Stimulated activated CD8-positive, alpha-beta memory T cell treated with anti-CD3 and anti-CD28 coated beads, Interleukin-2, amount 100 ng/mL, for 48 hours (primary cell): ENCODE measurements at regions not wholly inside any gene's neighbourhood (a gene's known extent, or its start where the extent isn't known, plus 50 kb on each side); places are given as distances from the start of the nearest gene placed in this dataset.
"Not testable (repeated sequence)": the region's sequence is repeated elsewhere in the genome, so short reads cannot be mapped to it uniquely, and the experiment has no call there.

Experiments
- DNase-seq, 2 donors: peaks; one replicate each; pipeline ENCODE4 v3.0.0-alpha.2; 2020; ENCODE audit warnings: low read depth in 2 of 2

DNA sequence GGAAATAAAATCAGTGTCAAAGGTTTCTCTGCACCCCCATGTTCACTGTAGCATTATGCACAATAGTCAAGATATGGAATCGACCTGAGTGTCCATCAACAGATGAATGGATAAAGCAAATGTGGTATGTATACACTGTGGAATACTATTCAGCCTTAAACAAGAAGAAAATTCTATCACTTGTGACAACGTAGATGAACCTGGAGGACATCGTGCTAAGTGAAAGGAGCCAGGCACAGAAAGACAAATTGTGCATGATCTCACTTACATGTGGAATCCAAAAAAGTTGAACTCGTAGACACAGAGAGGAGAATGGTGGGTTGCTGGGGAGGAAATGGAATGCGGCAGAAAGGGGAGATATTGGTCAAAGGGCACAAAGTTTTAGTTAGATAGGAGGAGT lies 136.3 kb upstream of the ESR1 start:
- DNase-seq, result no peak

DNA sequence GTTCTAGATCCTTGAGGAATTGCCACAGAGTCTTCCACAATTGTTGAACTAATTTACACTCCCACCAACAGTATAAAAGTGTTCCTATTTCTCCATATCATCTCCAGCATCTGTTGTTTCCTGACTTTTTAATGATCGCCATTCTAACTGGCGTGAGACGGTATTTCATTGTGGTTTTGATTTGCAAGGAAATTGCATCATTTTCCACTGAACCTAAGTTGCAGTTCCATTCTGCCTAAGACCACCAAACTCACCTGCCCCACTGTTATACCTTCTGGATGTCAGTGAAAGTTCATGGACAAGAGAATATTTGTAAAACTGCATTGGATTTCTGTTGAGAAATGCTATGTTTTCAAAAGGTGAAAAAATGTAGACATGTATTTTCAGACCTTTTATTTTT lies 132.9 kb upstream of the ESR1 start:
- no peak for DNase-seq

DNA sequence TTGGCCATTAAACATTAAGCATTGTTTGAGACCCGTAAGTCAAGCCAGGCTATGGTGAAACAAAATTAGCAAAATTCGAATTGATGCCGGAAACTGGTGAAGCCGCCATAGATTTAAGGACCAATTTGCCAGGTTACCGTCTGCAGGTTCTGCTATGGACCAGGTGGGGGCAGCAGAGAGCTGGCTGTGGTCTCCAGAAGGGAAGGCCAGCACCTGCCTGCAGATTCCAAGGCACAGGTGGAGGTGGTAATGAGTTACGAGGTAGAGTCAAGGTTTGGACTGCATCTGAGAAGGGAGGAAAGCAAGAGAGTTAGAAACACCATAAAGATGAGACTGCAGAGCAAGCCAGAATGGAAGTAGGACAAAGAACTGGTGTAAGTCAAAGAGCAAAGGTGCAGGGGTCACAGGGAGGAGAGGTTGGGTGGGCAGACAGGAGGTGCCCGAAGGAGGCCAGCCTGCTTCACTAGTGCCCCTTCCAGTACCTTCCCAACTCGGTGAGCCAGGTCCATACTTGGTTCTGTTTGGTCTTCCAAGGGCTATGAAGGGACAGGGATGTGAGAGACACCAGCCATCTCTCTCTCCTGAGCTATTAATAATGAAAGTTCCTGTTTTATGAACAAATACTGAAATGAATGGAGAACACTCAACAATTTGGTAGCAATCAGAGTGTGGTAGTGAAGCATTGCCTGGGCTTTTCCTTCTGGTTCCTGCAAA lies 131.6 kb upstream of the ESR1 start:
- DNase-seq, result peak in 1 of 2 donors; percentile 31

DNA sequence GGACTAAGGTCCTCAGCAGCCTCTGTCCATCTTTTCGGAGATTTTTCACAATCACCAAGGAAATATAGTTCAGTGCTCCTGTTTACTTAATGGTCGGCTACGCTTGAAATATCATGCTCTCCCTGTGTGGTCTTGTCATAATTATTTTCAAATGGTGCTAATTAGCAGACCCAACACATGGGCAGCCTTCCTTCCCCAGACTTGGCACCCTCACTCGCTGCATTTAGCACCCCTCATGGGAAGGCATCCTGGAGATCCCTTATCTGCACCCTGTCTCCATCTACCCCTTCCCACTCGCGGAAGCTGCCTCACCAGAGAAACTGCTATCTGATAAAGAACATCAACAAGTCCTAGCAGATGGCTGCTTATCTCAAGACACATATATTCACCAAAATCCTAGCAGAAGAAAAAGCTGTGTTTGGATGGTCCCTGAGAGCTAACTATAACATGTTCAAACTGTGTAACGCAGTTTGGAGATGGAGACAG lies 131.0 kb upstream of the ESR1 start:
- DNase-seq, result no peak

DNA sequence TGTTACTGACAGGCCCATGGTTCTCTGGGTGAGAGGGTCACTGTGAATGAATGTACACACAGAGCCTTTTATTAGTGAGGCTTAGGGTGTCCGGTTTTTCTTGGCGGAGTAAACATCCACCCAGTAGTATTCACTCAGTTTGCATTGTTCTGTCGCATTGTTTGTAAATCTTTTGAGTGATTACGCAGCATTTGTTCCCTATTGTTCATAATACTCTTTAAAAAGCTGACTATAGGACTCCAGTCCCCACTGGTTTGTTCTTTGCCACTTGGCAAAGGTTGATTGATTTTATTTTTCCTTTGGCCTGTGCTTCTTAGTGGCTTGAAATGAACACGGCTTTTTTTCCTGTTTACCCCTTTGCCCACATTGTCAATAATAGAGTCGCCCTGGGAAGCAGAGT lies 130.1 kb upstream of the ESR1 start:
- DNase-seq, result no peak

DNA sequence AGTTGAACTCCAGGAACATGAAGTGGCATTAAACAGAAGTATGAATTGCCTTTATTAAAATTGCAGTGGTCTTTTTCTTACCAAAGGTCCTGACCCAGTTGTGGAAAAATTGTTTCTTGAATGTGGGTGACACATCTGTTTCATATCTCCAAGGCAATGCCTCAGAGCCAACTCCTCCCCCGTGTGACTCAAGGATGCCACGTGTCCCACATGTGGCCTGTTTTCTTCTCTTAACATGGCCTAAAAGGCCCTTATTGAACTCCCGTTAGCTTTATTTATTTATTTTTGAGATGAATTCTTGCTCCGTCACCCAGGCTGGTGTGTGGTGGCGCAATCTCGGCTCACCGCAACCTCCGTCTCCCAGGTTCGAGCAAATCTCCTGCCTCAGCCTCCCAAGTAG lies 128.4 kb upstream of the ESR1 start:
- peak in 1 of 2 donors; percentile 18 for DNase-seq

DNA sequence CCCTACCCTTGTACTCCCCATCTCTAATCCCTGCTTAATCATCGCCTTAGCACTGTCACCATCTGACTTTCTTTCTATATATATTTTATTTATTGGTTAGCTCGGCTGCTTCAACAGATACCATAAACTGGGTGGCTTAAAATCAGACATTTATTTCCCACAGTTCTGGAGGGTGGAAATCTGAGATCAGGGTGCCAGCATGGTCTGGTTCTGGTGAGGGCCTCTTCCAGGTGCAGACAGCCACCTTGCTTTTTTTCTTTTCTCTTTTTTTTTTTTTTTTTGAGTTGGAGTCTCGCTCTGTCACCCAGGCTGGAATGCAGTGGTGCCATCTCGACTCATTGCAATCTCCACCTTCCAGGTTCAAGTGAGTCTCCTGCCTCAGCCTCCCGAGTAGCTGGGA lies 127.5 kb upstream of the ESR1 start:
- no peak for DNase-seq

DNA sequence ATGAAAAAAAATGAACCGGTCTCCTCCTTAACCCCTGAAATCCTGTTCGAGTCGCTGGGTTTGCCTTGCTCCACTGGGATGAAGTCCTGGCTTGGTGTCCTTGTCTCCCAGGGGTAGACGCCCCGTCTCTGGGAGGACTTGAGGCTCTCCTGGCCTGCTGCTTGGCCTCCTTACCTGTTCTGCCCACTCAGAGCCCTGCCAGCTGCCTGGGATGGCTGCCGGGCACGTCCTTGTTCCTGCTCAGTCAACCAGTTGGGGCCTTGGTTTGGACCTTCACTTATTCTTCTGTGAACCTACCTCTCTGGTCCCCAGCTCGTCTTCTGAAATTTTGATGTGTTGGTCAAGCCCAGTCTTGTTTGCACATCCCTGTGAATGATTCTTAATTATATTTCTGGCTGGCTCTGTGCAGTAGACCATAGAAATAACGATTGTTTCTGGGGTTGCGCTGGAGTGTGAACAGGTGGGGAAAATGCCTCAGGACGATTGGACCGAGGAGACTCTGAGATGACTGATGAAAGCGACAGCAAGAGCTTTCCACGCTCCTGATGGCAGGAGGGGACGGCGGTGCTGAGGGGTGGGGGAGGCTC lies 126.5 kb upstream of the ESR1 start:
- DNase-seq, result no peak

DNA sequence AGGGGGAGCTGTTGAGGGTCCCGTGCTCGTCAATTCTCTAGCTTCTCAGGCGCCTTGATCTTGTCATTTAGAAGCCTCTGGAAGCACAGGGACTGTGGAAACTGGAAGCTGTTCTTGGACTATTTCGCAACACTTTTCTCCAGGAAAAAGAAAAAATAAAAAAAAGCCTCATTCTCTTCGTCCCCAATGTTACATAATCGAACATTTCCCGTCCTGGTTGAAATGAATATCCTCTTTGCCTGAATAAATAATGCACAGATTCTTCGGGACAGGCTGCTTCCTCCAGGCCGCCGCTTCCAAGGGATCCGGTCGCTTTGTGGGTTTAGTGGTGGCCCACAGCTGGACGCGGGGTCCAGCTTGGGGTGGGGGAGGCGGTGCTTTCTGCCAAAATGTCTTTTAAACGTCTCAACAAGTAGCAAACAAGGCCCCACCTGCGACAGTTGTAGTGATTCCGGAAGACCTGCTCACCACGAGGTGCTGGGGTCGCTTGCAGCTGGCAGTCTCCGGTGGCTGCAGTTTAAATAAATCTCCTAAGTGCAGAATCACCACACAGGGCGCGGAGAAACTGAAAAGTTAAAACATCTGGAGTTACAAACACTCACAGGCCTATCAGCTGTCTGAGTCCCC lies 125.9 kb upstream of the ESR1 start:
- no peak for DNase-seq

DNA sequence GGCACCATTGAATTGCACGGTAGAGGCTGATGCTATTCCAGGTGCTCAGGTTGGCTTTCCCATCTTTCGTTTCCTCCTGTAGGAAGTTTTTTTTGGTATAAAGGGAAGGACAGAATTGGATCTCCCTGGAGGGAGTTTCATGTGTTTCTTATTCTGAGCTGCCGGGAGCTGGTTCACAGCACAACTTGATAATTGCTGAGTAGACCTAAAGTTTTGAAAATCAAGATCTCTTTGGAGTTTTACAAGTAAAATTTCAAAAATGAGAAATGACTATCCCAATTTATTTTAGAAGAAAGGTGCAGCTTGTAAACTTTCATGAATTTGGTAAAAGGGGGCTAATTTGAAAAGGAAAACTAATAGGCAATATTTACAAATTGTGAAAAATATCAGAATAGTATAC lies 125.2 kb upstream of the ESR1 start:
- DNase-seq, result no peak

DNA sequence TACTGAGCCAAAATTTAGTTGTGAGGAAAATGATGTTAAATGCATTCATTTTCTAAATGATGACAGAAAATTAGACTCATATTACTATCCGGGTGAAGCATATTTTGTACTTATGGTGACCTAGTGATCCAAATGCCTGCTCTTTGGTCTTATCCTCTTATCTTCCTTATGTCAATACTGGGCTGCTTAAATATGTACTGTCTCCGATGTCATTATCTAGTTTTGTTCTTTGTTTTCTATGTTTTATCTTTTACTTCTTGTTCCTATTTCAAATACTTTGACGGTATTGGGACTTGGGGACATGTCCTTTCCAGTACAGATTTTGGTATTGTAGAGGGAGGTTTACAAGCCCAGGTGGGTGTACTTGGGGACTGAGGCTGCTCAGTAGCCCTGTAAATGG lies 124.6 kb upstream of the ESR1 start:
- no peak for DNase-seq

DNA sequence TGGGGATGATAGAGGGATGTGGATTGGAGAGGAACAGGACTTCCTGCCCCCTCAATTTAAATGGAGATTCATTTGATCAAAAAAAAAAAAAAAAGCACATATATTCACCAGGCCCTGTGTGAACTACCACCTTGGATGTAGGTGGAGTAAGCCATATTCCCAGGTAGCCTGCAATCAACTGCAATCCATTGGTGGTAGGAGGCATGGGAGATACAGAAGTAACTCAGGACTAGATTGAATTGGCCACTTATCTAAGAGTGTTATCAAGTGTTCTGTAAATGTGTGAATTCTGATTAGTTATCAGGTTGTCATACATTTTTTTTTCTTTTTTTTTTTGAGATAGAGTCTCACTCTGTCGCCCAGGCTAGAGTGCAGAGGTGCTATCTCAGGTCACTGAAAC lies 124.1 kb upstream of the ESR1 start:
- no peak for DNase-seq

DNA sequence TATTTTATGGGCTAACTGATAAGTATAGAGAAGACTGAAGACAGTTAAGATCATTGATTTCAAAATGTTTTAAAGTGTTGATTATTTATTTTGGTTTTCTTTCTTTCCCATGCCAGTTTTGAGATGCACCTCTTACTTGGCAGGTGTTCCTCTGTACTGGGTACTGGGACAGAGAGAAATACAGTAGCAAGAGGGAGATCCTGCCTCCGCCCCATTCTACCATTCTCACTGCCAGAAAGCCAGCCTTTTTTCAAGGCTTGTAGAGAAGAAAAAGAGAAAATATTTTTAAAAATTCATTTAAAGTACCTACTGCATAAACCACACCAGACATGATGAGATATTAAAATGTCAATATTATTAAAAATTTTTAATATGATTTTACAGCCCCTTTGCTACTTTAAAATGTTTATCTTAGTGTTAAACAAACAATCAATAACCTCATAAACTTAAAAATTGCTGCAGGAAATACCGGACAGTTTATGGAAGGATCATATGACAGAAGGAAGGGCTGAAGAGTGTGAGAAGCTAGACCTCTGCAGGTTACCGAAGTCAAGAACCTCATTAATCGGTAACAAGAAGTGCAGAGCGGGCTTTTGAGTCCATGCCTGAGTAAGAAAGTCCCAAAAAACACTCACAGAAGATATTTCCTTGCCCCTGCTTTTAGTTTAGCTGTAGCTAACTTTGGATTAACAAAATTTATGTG lies 117.8 kb upstream of the ESR1 start:
- DNase-seq, result no peak

DNA sequence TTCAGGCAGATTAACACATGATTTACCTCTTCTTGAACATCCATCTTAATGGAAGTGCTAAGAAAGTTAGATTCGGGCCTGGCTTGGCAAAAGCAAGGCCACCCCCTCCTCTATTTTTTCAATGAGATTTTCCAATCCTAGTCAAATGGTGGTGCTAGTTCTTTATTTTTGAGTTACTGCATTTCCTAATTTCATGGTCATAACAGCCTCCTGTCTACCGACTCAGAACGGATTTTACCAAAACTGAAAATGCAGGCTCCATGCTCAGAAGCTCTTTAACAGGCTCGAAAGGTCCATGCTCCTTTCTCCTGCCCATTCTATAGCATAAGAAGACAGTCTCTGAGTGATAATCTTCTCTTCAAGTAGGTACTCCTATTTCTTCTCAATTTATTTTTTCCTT lies 117.2 kb upstream of the ESR1 start:
- no peak for DNase-seq

DNA sequence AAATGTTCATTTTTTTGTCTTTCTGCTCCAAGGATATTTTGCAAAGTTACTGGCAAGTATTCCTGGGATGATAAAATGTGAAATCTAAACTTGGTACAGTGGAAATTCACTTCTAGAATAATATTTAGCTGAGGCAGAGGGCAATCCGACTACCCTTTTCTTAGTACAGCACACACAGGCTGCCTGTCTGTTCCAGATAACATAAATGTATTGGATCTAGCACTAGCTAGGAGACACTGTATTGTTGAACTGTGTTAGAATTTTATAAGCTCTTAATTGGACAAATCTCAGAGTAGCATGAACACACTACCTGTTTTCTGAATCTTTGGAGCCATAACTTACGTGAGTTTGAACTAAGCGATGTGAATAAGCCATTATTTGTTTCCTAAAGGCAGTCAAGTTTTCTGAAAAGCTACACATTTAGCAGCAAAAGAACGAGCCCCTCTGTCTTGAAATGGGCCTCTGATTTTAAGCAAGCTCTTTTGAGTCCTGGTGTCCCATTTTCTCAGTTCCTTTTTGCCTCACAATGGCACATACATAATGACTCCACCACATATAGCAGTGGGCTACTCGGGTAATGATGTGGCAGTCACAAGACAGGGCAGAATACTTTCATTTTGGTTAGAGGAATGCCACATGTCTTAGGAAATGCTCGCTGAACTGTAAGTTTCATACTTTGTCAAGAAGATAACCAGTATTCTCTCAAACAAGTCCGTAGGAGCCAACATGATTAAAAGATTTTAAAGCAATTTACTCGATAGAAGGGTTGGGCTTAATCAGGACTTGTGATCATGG lies 116.5 kb upstream of the ESR1 start:
- DNase-seq, result no peak

DNA sequence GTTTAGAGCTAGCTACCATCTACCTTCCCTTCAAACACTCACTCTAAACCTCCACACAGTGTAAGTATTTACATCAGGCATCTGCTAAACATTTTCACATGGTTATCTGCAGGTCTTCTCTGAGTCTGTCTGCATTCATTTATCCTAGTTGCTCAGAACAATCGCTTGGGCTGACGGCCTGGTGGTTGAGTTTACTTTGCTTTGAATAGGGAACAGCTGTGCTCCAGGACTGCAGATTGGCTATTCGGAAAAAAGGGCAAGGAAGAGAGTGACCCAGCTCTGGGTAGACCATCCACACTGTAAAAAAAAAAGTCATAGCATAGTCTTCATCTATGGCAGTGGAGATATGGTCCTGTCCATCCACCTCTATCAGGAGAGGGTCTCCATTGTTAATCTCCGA lies 115.3 kb upstream of the ESR1 start:
- no peak for DNase-seq

DNA sequence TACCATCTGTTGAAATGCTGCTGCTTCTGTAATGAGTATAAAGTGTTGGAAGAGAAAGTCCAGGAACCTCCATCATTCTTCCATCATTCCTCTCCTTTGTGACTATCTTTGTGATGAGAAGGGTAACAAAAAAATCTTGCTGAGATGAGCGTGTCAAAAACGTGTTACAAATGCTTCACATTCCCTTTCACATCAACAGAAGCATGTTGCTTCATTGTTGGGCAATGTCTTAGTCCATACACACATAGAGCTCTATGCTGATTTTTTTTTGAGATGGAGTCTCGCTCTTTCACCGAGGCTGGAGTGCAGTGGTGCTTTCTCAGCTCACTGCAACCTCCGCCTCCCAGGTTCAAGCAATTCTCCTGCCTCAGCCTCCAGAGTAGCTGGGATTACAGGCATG lies 114.1 kb upstream of the ESR1 start:
- no peak for DNase-seq

DNA sequence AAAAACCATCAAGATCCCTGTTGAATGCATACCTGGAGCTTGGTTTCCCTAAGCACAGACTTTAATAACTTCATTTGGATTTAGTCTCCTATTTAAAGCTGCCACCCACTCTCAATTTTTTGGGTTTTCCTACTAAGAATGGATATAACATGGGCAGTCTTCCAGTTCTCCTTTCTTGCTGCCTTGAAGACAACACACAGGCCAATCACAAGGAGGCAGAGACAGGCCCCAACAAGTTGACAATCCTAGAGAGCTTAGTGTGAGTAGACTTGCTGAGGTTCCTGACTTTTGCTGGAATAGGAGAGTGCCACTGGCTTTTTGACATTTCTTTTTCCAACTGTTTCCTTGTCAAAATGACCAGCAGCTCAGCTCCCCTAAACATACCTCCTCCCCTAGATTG lies 112.3 kb upstream of the ESR1 start:
- DNase-seq, result no peak

DNA sequence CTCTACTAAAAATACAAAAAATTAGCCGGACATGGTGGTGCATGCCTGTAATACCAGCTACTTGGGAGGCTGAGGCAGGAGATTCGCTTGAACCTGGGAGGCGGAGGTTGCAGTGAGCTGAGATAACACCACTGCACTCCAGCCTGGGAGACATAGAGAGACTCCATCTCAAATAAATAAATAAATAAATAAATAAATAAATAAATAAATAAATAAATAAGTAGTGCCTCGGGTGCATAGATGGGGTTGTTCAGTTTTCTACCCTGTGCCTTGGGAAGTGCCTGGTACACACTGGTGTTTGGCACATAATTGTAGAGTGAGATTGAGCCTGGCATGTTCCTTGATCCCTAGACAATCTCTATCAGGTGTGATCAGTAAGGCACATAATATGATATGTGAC lies 111.2 kb upstream of the ESR1 start:
- not testable (repeated sequence) for DNase-seq

DNA sequence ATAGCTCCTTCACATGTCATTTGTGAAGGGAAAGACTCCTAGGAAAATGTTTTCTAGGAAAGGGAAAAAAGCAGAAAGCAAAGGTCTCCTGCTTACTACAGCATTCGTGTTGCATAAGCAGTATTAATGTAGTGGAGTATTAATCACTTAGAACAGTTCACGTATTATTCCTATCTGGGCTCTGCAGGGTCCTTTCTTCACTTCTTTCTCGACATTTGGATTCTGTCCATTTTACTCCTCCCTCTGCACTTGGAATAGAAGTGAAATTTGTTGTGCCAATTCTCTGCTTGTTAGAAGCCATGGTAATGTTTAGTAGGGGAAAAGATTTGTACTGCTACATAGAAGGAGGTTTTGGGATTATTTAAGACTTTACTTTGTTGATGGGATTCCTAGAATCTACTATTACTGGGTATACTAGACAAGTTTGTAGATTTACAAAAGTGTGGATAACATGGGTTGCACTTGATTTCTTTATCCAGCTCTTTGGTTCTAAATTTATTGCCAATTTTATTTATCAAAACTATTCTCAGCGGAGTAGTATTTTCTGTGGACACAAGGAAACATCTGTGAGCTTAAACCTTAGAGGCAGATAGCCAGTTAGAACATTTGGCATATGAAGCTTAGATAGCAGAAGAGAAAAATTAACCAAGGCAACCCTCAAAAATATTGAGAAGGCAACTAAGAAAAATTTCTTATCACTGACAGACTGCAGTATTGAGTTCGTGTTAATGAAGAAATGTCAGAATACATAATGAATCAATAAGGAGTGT lies 108.4 kb upstream of the ESR1 start:
- no peak for DNase-seq

DNA sequence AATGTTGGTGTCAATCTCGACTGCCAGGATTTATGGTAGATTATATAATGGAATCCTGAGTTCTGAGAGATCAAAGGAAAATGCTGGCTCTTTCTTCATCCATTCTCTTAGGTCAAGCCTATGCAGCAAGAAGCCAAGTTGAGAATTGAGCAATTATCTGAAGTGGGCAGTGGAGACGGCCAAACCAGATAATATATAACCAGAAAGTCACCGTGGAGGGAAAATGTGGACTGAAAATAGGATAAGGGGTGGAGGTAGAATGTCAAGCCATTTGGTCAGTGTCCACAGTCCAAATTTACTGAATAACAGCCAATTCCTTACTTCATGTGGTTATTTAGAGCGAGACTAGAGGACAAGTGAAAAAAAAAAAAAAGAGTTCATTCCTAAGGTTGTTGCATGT lies 107.8 kb upstream of the ESR1 start:
- no peak for DNase-seq
